ENCODE measurements at regions not wholly inside any gene's neighbourhood (a gene's known extent, or its start where the extent isn't known, plus 50 kb on each side); places are given as distances from the start of the nearest gene placed in this dataset.

DNA sequence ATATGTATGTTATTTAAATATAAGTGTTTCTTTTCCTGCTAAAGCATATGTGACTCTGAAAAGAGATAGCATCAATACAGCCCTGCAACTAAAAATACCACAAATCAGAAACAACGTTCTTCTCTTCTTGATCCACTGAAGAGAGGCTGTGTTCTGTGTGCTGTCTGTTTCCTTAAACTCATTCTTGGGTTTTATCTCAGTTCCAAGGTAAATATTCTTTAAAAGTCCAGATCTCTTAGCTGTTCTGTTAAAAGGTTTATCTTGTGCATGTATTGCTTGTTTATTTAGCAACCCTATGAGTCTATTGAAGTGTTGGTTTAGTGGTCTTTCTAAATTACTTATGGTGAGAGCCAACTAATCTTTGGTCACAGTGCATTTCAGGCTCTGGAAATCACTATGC lies 173.3 kb upstream of the NT5C1B start:
- no peak for TF ChIP-seq POLR2A (IDR thresholded peaks at IDR 0.05; ENCODE audit: low read depth, low read length)
- TF ChIP-seq, protein P1, sequence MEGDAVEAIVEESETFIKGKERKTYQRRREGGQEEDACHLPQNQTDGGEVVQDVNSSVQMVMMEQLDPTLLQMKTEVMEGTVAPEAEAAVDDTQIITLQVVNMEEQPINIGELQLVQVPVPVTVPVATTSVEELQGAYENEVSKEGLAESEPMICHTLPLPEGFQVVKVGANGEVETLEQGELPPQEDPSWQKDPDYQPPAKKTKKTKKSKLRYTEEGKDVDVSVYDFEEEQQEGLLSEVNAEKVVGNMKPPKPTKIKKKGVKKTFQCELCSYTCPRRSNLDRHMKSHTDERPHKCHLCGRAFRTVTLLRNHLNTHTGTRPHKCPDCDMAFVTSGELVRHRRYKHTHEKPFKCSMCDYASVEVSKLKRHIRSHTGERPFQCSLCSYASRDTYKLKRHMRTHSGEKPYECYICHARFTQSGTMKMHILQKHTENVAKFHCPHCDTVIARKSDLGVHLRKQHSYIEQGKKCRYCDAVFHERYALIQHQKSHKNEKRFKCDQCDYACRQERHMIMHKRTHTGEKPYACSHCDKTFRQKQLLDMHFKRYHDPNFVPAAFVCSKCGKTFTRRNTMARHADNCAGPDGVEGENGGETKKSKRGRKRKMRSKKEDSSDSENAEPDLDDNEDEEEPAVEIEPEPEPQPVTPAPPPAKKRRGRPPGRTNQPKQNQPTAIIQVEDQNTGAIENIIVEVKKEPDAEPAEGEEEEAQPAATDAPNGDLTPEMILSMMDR (IDR thresholded peaks at IDR 0.05; ENCODE audit: extremely low read depth in 1 of 2, insufficient read depth in 1 of 2, low read depth in 1 of 2, low read length in 2 of 2), result no peak
- TF ChIP-seq EZH2 (IDR thresholded peaks at IDR 0.05; ENCODE audit: borderline replicate concordance, low read depth, low read length, severe bottlenecking), result no peak
- TF ChIP-seq, protein P2, sequence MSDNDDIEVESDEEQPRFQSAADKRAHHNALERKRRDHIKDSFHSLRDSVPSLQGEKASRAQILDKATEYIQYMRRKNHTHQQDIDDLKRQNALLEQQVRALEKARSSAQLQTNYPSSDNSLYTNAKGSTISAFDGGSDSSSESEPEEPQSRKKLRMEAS (IDR thresholded peaks at IDR 0.05; ENCODE audit: insufficient read depth, insufficient read length), result no peak
- TF ChIP-seq POLR2AphosphoS5 (IDR thresholded peaks at IDR 0.05; ENCODE audit: insufficient read depth, low read depth, low read length), result no peak
- TF ChIP-seq MYC (IDR thresholded peaks at IDR 0.05; ENCODE audit: low read depth, low read length), result no peak
- TF ChIP-seq JUN (IDR thresholded peaks at IDR 0.05; ENCODE audit: borderline replicate concordance, insufficient read depth, insufficient read length, low read depth), result no peak
- no peak for TF ChIP-seq FOS (IDR thresholded peaks at IDR 0.05; ENCODE audit: borderline replicate concordance, insufficient read depth, low read length)

Data from endothelial cell of umbilical vein (primary cell).